ENCODE measurements at regions not wholly inside any gene's neighbourhood (a gene's known extent, or its start where the extent isn't known, plus 50 kb on each side); places are given as distances from the start of the nearest gene placed in this dataset.

DNA sequence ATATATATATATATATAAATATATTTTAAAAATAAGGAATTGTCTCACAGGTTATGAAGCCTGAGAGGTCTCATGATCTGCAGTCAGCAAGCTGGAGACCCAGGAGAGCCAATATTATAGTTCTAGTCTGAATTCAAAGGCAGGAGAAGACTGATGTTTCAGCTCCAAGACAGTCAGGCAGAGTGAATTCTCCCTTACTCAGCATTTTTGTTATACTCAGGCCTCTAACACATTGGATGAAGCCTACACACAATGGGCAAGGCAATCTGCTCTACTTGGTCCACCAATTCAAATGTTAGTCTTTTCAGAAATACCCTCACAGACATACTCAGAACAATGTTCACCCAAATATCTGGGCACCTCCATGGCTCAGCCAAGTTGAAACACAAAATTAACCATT, 157.2 kb downstream of the GOLIM4 start:
- TF ChIP-seq, protein P1, sequence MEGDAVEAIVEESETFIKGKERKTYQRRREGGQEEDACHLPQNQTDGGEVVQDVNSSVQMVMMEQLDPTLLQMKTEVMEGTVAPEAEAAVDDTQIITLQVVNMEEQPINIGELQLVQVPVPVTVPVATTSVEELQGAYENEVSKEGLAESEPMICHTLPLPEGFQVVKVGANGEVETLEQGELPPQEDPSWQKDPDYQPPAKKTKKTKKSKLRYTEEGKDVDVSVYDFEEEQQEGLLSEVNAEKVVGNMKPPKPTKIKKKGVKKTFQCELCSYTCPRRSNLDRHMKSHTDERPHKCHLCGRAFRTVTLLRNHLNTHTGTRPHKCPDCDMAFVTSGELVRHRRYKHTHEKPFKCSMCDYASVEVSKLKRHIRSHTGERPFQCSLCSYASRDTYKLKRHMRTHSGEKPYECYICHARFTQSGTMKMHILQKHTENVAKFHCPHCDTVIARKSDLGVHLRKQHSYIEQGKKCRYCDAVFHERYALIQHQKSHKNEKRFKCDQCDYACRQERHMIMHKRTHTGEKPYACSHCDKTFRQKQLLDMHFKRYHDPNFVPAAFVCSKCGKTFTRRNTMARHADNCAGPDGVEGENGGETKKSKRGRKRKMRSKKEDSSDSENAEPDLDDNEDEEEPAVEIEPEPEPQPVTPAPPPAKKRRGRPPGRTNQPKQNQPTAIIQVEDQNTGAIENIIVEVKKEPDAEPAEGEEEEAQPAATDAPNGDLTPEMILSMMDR (IDR thresholded peaks at IDR 0.05), result no peak
- TF ChIP-seq POLR2A (IDR thresholded peaks at IDR 0.05), result no peak
- H3K4me1 ChIP-seq, result no peaks in the 10 kb centered on the region

DNA sequence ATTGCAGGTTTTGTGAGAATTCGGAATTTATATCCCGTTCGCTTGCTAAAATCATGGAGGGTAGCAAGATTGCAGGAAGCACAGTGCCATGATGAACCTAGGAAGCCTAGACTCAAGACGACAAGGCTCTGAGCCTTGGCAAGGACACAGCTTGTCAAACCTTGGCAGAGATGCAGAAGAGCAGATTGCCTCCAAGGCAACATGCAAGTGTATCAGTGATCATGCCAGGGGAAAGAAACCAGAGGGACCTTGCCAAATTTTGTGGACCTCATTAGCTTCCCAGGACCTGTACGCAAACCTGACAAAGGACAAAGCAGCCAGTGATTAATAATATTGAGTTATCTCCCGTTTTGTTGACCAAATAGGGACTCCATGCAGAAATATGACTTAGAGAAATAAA, 159.7 kb downstream of the GOLIM4 start:
- no peak for TF ChIP-seq POLR2A (IDR thresholded peaks at IDR 0.05)
- TF ChIP-seq, protein P1 (IDR thresholded peaks at IDR 0.05), result no peak

More for the DNA sequence above, 157.2 kb downstream of the GOLIM4 start:
- Histone ChIP-seq H3K27ac (no peak overlapping the region), H3K9me3 (no peaks in the 10 kb centered on the region), H3K36me3 (no peaks in the 10 kb centered on the region), H3K27me3 (no peaks in the 10 kb centered on the region), H3K4me3 (no peak overlapping the region)
- no peak for DNase-seq

GRCh38 chr3:167930453-167930852, 165.3 kb downstream of the GOLIM4 start:
- no peak for DNase-seq
- Histone ChIP-seq H3K4me1 (no peaks in the 10 kb centered on the region), H3K27me3 (no peaks in the 10 kb centered on the region), H3K4me3 (no peak overlapping the region), H3K27ac (no peak overlapping the region), H3K9me3 (no peaks in the 10 kb centered on the region), H3K36me3 (no peaks in the 10 kb centered on the region)
- no peak for TF ChIP-seq POLR2A (IDR thresholded peaks at IDR 0.05)

More for the DNA sequence above, 159.7 kb downstream of the GOLIM4 start:
- no peaks in the 10 kb centered on the region for H3K9me3 ChIP-seq
- no peaks in the 10 kb centered on the region for H3K27me3 ChIP-seq
- no peaks in the 10 kb centered on the region for H3K4me1 ChIP-seq
- DNase-seq, result no peak
- H3K4me3 ChIP-seq, result no peak overlapping the region
- no peak overlapping the region for H3K27ac ChIP-seq
- no peaks in the 10 kb centered on the region for H3K36me3 ChIP-seq

DNA sequence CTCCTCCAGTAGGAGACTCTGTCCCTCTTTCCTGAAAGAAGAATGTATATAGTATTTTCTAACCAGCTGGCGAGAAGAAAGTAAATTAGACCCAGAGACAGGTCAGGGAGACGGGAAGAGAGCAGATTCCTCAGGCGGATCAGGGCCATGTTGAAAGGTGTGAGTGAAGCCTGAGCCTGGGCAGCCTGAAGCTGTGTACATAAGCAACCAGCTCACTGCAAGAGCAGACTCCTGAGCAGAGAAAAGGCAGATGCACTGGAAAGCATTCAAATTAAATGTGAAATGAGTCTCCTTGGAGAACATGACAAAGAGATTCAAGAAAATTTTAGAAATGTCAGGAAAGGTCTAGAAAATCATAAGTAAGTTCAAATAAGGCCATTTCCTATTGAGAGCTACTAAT, 165.8 kb downstream of the GOLIM4 start:
- DNase-seq, result no peak
- Histone ChIP-seq H3K4me3 (no peak overlapping the region), H3K36me3 (no peaks in the 10 kb centered on the region), H3K4me1 (no peaks in the 10 kb centered on the region), H3K27ac (no peak overlapping the region), H3K27me3 (no peaks in the 10 kb centered on the region), H3K9me3 (no peaks in the 10 kb centered on the region)
- TF ChIP-seq, protein P1 (IDR thresholded peaks at IDR 0.05), result no peak
- TF ChIP-seq POLR2A (IDR thresholded peaks at IDR 0.05), result no peak

GRCh38 chr3:167928381-167928780, 167.3 kb downstream of the GOLIM4 start:
- no peak for DNase-seq
- H3K36me3 ChIP-seq, result no peaks in the 10 kb centered on the region
- H3K27me3 ChIP-seq, result no peaks in the 10 kb centered on the region
- H3K27ac ChIP-seq, result no peak overlapping the region
- H3K9me3 ChIP-seq, result no peaks in the 10 kb centered on the region
- no peak for TF ChIP-seq POLR2A (IDR thresholded peaks at IDR 0.05)
- TF ChIP-seq, protein P1 (IDR thresholded peaks at IDR 0.05), result no peak
- H3K4me1 ChIP-seq, result no peaks in the 10 kb centered on the region
- no peak overlapping the region for H3K4me3 ChIP-seq

- Histone ChIP-seq H3K9me3 (no peaks in the 10 kb centered on the region), H3K27ac (no peak overlapping the region), H3K27me3 (no peaks in the 10 kb centered on the region), H3K4me1 (no peaks in the 10 kb centered on the region), H3K36me3 (no peaks in the 10 kb centered on the region), H3K4me3 (no peak overlapping the region)
- no peak for TF ChIP-seq POLR2A (IDR thresholded peaks at IDR 0.05)
- TF ChIP-seq, protein P1 (IDR thresholded peaks at IDR 0.05), result no peak
- no peak for DNase-seq
These were observed 175.0 kb downstream of the GOLIM4 start for GRCh38 chr3:167920747-167921146.

Measured in Peyer's patch (tissue), 4 donors.